ENCODE measurements at regions not wholly inside any gene's neighbourhood (a gene's known extent, or its start where the extent isn't known, plus 50 kb on each side); places are given as distances from the start of the nearest gene placed in this dataset.
"Not testable (repeated sequence)": the region's sequence is repeated elsewhere in the genome, so short reads cannot be mapped to it uniquely, and the experiment has no call there.

DNA sequence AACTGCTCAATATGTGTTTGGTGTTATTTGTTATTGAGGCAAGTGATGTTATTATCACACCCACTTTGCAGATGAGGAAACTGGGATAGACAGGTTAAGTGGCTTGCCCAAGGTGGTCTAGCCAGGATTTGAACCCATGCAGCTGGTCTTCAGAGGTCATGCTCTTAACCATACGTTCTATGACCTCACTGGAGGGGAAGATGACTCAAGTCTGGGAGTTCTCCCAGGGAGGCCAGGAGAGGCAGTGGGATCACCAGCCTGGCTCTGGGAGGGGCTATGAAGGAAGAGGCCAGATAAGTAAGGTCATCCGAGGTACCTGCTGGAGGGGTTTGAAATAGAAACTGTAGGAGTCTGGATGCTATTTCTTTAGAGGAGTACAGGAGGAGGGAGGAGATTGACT is 95.3 kb downstream of the NAV1 start:
- Mint-ChIP-seq H3K9me3 (no peaks in the 10 kb centered on the region), H3K27me3 (no peaks in the 10 kb centered on the region), H3K36me3 (ENCODE audit: low read depth) (no peaks in the 10 kb centered on the region), H3K27ac (no peak overlapping the region), H3K4me1 (no peaks in the 10 kb centered on the region), H3K4me3 (no peak overlapping the region)
- POLR2A ChIA-PET = no interaction called here
- no peak for DNase-seq
- CTCF ChIA-PET = no interaction called here

GRCh38 chr1:201636097-201636496 is 97.2 kb downstream of the NAV1 start:
- H3K9me3 Mint-ChIP-seq = no peaks in the 10 kb centered on the region
- DNase-seq = no peak
- H3K4me3 Mint-ChIP-seq = no peak overlapping the region
- ChIA-PET CTCF (no interaction called here), POLR2A (no interaction called here)
- no peaks in the 10 kb centered on the region for H3K4me1 Mint-ChIP-seq
- H3K36me3 Mint-ChIP-seq (ENCODE audit: low read depth) = no peaks in the 10 kb centered on the region
- no peaks in the 10 kb centered on the region for H3K27me3 Mint-ChIP-seq
- H3K27ac Mint-ChIP-seq = no peak overlapping the region

DNA sequence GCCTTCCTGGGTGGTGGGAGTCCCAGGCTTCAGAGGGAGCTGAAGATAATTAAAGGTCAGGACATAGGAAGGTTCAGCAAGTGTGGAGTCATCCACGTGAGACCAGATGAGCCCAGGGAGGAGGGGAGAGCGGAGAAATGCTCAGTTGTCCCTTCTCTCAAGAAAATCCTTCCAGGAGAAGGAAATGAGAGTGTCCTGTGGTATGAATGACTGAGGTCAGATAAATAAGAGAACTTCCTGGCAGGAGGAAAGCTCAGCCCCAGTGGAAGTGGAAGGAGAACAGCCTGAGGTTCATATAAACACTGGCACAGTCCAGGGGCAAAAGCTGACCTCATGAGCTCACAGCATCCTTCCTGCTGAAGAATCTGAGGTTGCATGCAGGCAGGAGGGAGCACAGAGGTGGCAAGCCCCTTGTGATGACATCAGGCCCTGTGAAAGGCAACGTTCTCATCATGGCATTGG is 97.6 kb downstream of the NAV1 start:
- Mint-ChIP-seq H3K27ac (no peak overlapping the region), H3K36me3 (ENCODE audit: low read depth) (no peaks in the 10 kb centered on the region), H3K4me3 (no peak overlapping the region), H3K4me1 (no peaks in the 10 kb centered on the region), H3K27me3 (no peaks in the 10 kb centered on the region), H3K9me3 (no peaks in the 10 kb centered on the region)
- CTCF ChIA-PET = no interaction called here
- POLR2A ChIA-PET = no interaction called here
- DNase-seq = no peak

GRCh38 chr1:201637282-201638079 is 98.6 kb downstream of the NAV1 start:
- CTCF ChIA-PET = no interaction called here
- POLR2A ChIA-PET = no interaction called here
- Mint-ChIP-seq H3K4me3 (no peak overlapping the region), H3K27ac (no peak overlapping the region), H3K27me3 (no peaks in the 10 kb centered on the region), H3K36me3 (ENCODE audit: low read depth) (no peaks in the 10 kb centered on the region), H3K4me1 (no peaks in the 10 kb centered on the region), H3K9me3 (no peaks in the 10 kb centered on the region)
- DNase-seq = no peak

DNA sequence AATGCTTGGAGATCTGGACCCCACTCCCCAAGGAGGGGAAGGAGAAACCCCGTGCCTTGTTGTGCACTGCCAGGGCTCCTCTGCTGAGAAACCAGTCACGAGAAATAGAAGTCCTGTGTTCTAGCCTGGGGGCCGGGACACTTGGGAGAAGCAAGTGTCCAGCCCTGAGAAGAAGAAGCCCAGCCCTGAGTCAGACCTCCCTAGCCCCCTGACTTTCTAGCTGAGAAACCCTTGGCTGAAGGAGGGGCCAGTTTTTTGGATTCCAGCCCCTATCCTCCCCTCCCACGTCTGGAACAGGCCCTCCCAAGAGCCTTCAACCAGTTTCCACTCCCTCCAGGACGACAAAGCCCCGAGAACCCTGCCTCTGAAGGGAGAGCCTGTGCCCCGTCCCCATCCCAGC is 100.5 kb downstream of the NAV1 start:
- peaks cover 2% of the 10 kb centered on the region for H3K27me3 Mint-ChIP-seq
- CTCF ChIA-PET = interaction anchor here (1.0 kb wide), 1 partner anchor 80 kb away, joined by 3 read pairs; no protein-coding TSS in a partner anchor
- H3K36me3 Mint-ChIP-seq (ENCODE audit: low read depth) = no peaks in the 10 kb centered on the region
- POLR2A ChIA-PET = no interaction called here
- H3K4me1 Mint-ChIP-seq = no peaks in the 10 kb centered on the region
- H3K9me3 Mint-ChIP-seq = no peaks in the 10 kb centered on the region
- no peak overlapping the region for H3K27ac Mint-ChIP-seq
- no peak overlapping the region for H3K4me3 Mint-ChIP-seq
- DNase-seq = no peak

DNA sequence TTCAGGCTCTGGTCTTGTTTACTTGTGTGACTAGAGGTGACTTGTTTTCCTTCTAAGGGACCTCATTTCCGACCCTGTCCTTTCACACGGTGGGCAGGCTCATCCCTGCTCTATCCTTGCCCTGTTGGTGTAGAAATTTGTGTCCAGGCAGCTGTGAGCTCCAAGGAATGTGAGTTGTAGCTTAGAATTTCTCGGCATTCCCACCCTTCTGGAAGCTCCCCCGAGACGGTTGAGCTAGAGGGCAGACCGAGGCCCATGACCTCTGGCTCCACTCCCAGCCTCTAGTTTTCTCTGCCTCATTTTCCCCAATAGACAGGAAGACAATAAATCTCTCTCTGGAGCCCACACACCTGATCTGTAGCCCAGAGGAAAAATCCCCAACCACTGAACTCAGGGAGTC is 100.9 kb downstream of the NAV1 start:
- peaks cover 5% of the 10 kb centered on the region for H3K27me3 Mint-ChIP-seq
- CTCF ChIA-PET = interaction anchor here (1.0 kb wide), 1 partner anchor 80 kb away, joined by 3 read pairs; no protein-coding TSS in a partner anchor
- POLR2A ChIA-PET = no interaction called here
- H3K9me3 Mint-ChIP-seq = no peaks in the 10 kb centered on the region
- no peak for DNase-seq
- H3K4me3 Mint-ChIP-seq = no peak overlapping the region
- no peak overlapping the region for H3K27ac Mint-ChIP-seq
- H3K36me3 Mint-ChIP-seq (ENCODE audit: low read depth) = no peaks in the 10 kb centered on the region
- H3K4me1 Mint-ChIP-seq = no peaks in the 10 kb centered on the region

DNA sequence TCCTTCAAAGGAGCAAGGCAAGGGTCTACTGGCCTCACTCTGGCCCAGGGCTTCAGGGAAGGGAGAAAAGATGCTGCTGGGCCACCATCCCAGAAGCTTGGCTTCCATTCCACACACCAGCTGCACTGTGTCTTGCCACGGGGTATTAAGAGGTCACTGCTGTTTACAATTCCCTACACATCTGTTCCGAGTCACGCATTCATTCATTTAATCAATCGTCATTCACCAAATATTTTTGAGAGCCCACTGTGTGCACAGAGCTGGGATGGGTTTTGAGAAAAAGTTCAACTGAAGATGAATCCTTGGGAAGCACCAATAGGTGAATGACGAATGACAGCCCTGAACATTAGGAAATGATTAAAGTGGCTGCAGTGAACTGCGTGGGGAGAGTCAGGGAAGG is 101.7 kb downstream of the NAV1 start:
- peaks cover 8% of the 10 kb centered on the region for H3K27me3 Mint-ChIP-seq
- H3K4me1 Mint-ChIP-seq = no peaks in the 10 kb centered on the region
- DNase-seq = no peak
- POLR2A ChIA-PET = no interaction called here
- no peaks in the 10 kb centered on the region for H3K36me3 Mint-ChIP-seq (ENCODE audit: low read depth)
- no peak overlapping the region for H3K27ac Mint-ChIP-seq
- H3K4me3 Mint-ChIP-seq = no peak overlapping the region
- H3K9me3 Mint-ChIP-seq = no peaks in the 10 kb centered on the region
- CTCF ChIA-PET = no interaction called here

- Mint-ChIP-seq H3K27ac (no peak overlapping the region), H3K9me3 (no peaks in the 10 kb centered on the region), H3K36me3 (ENCODE audit: low read depth) (no peaks in the 10 kb centered on the region), H3K27me3 (peaks cover 17% of the 10 kb centered on the region), H3K4me1 (no peaks in the 10 kb centered on the region), H3K4me3 (no peak overlapping the region)
- CTCF ChIA-PET = no interaction called here
- POLR2A ChIA-PET = no interaction called here
- DNase-seq = no peak
Measured at GRCh38 chr1:201641524-201642253, 102.8 kb downstream of the NAV1 start.

- Mint-ChIP-seq H3K36me3 (ENCODE audit: low read depth) (no peaks in the 10 kb centered on the region), H3K4me3 (no peak overlapping the region), H3K4me1 (no peaks in the 10 kb centered on the region), H3K27ac (no peak overlapping the region), H3K27me3 (peaks cover 33% of the 10 kb centered on the region), H3K9me3 (no peaks in the 10 kb centered on the region)
- DNase-seq = no peak
- ChIA-PET CTCF (no interaction called here), POLR2A (no interaction called here)
Measured at GRCh38 chr1:201643835-201644104, 104.8 kb downstream of the NAV1 start.

- peaks cover 35% of the 10 kb centered on the region for H3K27me3 Mint-ChIP-seq
- ChIA-PET CTCF (no interaction called here), POLR2A (no interaction called here)
- H3K36me3 Mint-ChIP-seq (ENCODE audit: low read depth) = no peaks in the 10 kb centered on the region
- no peaks in the 10 kb centered on the region for H3K9me3 Mint-ChIP-seq
- H3K4me1 Mint-ChIP-seq = no peaks in the 10 kb centered on the region
- H3K4me3 Mint-ChIP-seq = no peak overlapping the region
- no peak overlapping the region for H3K27ac Mint-ChIP-seq
- no peak for DNase-seq
Measured at GRCh38 chr1:201644197-201644596, 105.3 kb downstream of the NAV1 start.

- peaks cover 42% of the 10 kb centered on the region for H3K27me3 Mint-ChIP-seq
- H3K27ac Mint-ChIP-seq; H3K9me3 Mint-ChIP-seq; H3K4me3 Mint-ChIP-seq; H3K36me3 Mint-ChIP-seq (ENCODE audit: low read depth); H3K4me1 Mint-ChIP-seq; DNase-seq; CTCF ChIA-PET; POLR2A ChIA-PET: not testable (repeated sequence)
Measured at GRCh38 chr1:201645000-201645399, 106.1 kb downstream of the NAV1 start.

GRCh38 chr1:201645956-201646355 is 107.0 kb downstream of the NAV1 start:
- H3K27ac Mint-ChIP-seq = no peak overlapping the region
- no peak for DNase-seq
- H3K4me3 Mint-ChIP-seq = no peak overlapping the region
- no peaks in the 10 kb centered on the region for H3K36me3 Mint-ChIP-seq (ENCODE audit: low read depth)
- ChIA-PET CTCF (no interaction called here), POLR2A (no interaction called here)
- H3K4me1 Mint-ChIP-seq = no peaks in the 10 kb centered on the region
- peaks cover 49% of the 10 kb centered on the region for H3K27me3 Mint-ChIP-seq
- H3K9me3 Mint-ChIP-seq = no peaks in the 10 kb centered on the region

- POLR2A ChIA-PET = no interaction called here
- CTCF ChIA-PET = no interaction called here
- H3K4me3 Mint-ChIP-seq = no peak overlapping the region
Measured at GRCh38 chr1:201646411-201647022, 107.6 kb downstream of the NAV1 start.

GRCh38 chr1:201647094-201647493 is 108.2 kb downstream of the NAV1 start:
- DNase-seq = no peak
- H3K27me3 Mint-ChIP-seq = peaks cover 59% of the 10 kb centered on the region
- no peaks in the 10 kb centered on the region for H3K9me3 Mint-ChIP-seq
- H3K4me1 Mint-ChIP-seq = no peaks in the 10 kb centered on the region
- no peak overlapping the region for H3K4me3 Mint-ChIP-seq
- POLR2A ChIA-PET = no interaction called here
- CTCF ChIA-PET = no interaction called here
- no peak overlapping the region for H3K27ac Mint-ChIP-seq
- H3K36me3 Mint-ChIP-seq (ENCODE audit: low read depth) = no peaks in the 10 kb centered on the region

More at GRCh38 chr1:201646411-201647022, 107.6 kb downstream of the NAV1 start:
- DNase-seq = no peak
- H3K27ac Mint-ChIP-seq = no peak overlapping the region
- H3K36me3 Mint-ChIP-seq (ENCODE audit: low read depth) = no peaks in the 10 kb centered on the region
- H3K4me1 Mint-ChIP-seq = no peaks in the 10 kb centered on the region
- no peaks in the 10 kb centered on the region for H3K9me3 Mint-ChIP-seq
- peaks cover 54% of the 10 kb centered on the region for H3K27me3 Mint-ChIP-seq
